ENCODE measurements at regions not wholly inside any gene's neighbourhood (a gene's known extent, or its start where the extent isn't known, plus 50 kb on each side); places are given as distances from the start of the nearest gene placed in this dataset.

DNA sequence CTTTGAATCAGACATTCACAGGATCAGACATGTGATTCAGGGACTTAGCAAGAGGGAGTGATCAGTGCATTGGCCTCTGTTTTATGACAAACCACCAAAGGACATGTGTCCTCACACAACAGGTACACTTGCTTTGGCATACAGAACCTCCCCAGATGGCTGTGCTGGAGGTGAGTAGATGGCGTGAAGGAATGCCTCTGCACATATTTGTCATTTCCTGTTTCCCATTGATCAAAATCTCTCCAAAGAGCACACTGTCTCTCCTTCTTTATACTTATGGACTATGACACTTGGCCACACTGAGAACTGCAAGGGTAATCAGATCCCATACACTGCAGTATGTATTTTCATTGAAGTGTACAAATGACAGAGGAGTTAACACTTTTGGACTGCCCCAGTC lies 927.6 kb downstream of the TSN start:
- Histone ChIP-seq H3K4me1 (ENCODE audit: control insufficient read depth in 2 of 2, insufficient read depth in 2 of 2, low read length in 2 of 2) (no peaks in the 10 kb centered on the region), H3K4me3 (ENCODE audit: low read length in 2 of 2) (no peak overlapping the region), H3K9me3 (ENCODE audit: control insufficient read depth in 2 of 2, insufficient read depth in 1 of 2, low read length in 1 of 2) (peaks cover 0 to 2% of the 10 kb centered on the region in 2 donors), H3K27ac (ENCODE audit: low read depth in 1 of 2, low read length in 1 of 2) (no peak overlapping the region), H3K36me3 (ENCODE audit: control insufficient read depth in 2 of 2, insufficient read depth in 2 of 2, low read length in 1 of 2) (no peaks in the 10 kb centered on the region), H3K27me3 (ENCODE audit: control insufficient read depth in 2 of 2, insufficient read depth in 1 of 2, low read length in 1 of 2) (no peaks in the 10 kb centered on the region)
- DNase-seq (ENCODE audit: low read depth in 6 of 9, low spot score in 9 of 9), result no peak
- 87% methylated on average over 1 of the region's 1 CpG for WGBS

DNA sequence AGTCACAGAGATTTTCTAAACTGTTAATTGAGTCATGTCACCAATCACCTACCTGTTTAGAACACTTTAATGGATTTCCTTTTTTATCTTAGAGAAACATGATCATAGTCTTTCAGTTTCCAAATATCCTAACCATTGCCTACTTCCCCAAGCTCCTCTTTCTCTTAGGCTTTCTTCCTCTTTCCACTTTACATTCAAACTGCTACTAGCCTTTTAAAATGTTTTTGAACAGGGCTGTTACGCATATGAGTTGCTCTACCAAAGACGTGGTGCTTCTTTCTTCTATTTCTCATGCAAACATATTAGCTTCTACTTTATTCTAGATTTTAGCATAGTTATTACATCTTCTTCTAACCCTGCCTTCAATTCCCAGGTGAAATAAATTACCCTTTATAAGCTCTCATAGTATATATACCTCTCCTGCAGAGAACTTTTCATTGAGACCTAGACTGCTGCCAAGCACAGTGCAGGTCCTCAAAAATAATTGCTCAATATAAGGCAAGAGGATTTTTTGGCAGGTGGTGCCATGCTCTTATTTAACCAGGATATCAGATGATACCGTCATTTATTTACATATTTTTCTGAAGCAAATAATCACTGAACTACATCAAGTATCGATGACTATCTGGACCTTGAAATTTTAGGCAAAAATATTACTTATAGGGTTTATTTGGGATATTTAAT lies 937.1 kb downstream of the TSN start:
- Histone ChIP-seq H3K9me3 (ENCODE audit: control insufficient read depth in 2 of 2, insufficient read depth in 1 of 2, low read length in 1 of 2) (no peaks in the 10 kb centered on the region), H3K27me3 (ENCODE audit: control insufficient read depth in 2 of 2, insufficient read depth in 1 of 2, low read length in 1 of 2) (no peaks in the 10 kb centered on the region), H3K4me3 (ENCODE audit: low read length in 2 of 2) (no peak overlapping the region), H3K36me3 (ENCODE audit: control insufficient read depth in 2 of 2, insufficient read depth in 2 of 2, low read length in 1 of 2) (no peaks in the 10 kb centered on the region), H3K27ac (ENCODE audit: low read depth in 1 of 2, low read length in 1 of 2) (no peak overlapping the region), H3K4me1 (ENCODE audit: control insufficient read depth in 2 of 2, insufficient read depth in 2 of 2, low read length in 2 of 2) (no peaks in the 10 kb centered on the region)
- DNase-seq (ENCODE audit: low read depth in 6 of 9, low spot score in 9 of 9), result no peak
- 96% methylated on average over 4 of the region's 4 CpGs for WGBS

GRCh38 chr2:122697415-122697814 lies 942.0 kb downstream of the TSN start:
- Histone ChIP-seq H3K4me3 (ENCODE audit: low read length in 2 of 2) (no peak overlapping the region), H3K27ac (ENCODE audit: low read depth in 1 of 2, low read length in 1 of 2) (no peak overlapping the region), H3K27me3 (ENCODE audit: control insufficient read depth in 2 of 2, insufficient read depth in 1 of 2, low read length in 1 of 2) (no peaks in the 10 kb centered on the region), H3K9me3 (ENCODE audit: control insufficient read depth in 2 of 2, insufficient read depth in 1 of 2, low read length in 1 of 2) (no peaks in the 10 kb centered on the region), H3K36me3 (ENCODE audit: control insufficient read depth in 2 of 2, insufficient read depth in 2 of 2, low read length in 1 of 2) (no peaks in the 10 kb centered on the region), H3K4me1 (ENCODE audit: control insufficient read depth in 2 of 2, insufficient read depth in 2 of 2, low read length in 2 of 2) (no peaks in the 10 kb centered on the region)
- no peak for DNase-seq (ENCODE audit: low read depth in 6 of 9, low spot score in 9 of 9)
- WGBS, result 90% methylated on average over 1 of the region's 1 CpG

- Histone ChIP-seq H3K9me3 (ENCODE audit: control insufficient read depth in 2 of 2, insufficient read depth in 1 of 2, low read length in 1 of 2) (no peaks in the 10 kb centered on the region), H3K4me3 (ENCODE audit: low read length in 2 of 2) (no peak overlapping the region), H3K27me3 (ENCODE audit: control insufficient read depth in 2 of 2, insufficient read depth in 1 of 2, low read length in 1 of 2) (no peaks in the 10 kb centered on the region), H3K36me3 (ENCODE audit: control insufficient read depth in 2 of 2, insufficient read depth in 2 of 2, low read length in 1 of 2) (no peaks in the 10 kb centered on the region), H3K4me1 (ENCODE audit: control insufficient read depth in 2 of 2, insufficient read depth in 2 of 2, low read length in 2 of 2) (no peaks in the 10 kb centered on the region), H3K27ac (ENCODE audit: low read depth in 1 of 2, low read length in 1 of 2) (no peak overlapping the region)
- no peak for DNase-seq (ENCODE audit: low read depth in 6 of 9, low spot score in 9 of 9)
- 93% methylated on average over 1 of the region's 1 CpG for WGBS
These were observed 948.2 kb downstream of the TSN start for GRCh38 chr2:122703676-122704075.

DNA sequence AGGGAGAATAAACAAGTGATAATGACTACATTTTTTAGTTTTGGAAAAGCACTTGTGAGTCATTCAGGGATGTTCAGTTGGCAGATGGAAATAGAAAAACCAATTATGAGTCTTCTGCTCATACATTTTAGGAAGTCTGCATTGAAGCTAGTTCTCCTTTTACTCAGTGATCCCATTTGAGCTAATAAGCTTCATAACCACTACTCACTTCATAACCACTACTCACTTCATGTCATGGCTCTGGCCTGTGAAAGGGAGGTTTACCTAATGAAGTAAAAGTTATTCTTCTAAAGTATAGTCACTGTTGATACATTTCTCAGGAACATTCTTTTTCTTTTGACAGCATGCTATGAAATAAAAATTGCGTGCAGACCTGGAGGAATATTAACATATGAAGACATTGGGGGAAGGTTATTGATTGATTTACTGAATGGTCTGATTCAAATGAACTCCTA lies 948.7 kb downstream of the TSN start:
- peak in 1 of 9 donors; percentile 2 for DNase-seq (ENCODE audit: low read depth in 6 of 9, low spot score in 9 of 9)
- no peaks in the 10 kb centered on the region for H3K4me1 ChIP-seq (ENCODE audit: control insufficient read depth in 2 of 2, insufficient read depth in 2 of 2, low read length in 2 of 2)
- no peaks in the 10 kb centered on the region for H3K27me3 ChIP-seq (ENCODE audit: control insufficient read depth in 2 of 2, insufficient read depth in 1 of 2, low read length in 1 of 2)
- WGBS, result 97% methylated on average over 1 of the region's 1 CpG
- H3K27ac ChIP-seq (ENCODE audit: low read depth in 1 of 2, low read length in 1 of 2), result no peak overlapping the region
- no peak overlapping the region for H3K4me3 ChIP-seq (ENCODE audit: low read length in 2 of 2)
- no peaks in the 10 kb centered on the region for H3K36me3 ChIP-seq (ENCODE audit: control insufficient read depth in 2 of 2, insufficient read depth in 2 of 2, low read length in 1 of 2)
- H3K9me3 ChIP-seq (ENCODE audit: control insufficient read depth in 2 of 2, insufficient read depth in 1 of 2, low read length in 1 of 2), result no peaks in the 10 kb centered on the region

DNA sequence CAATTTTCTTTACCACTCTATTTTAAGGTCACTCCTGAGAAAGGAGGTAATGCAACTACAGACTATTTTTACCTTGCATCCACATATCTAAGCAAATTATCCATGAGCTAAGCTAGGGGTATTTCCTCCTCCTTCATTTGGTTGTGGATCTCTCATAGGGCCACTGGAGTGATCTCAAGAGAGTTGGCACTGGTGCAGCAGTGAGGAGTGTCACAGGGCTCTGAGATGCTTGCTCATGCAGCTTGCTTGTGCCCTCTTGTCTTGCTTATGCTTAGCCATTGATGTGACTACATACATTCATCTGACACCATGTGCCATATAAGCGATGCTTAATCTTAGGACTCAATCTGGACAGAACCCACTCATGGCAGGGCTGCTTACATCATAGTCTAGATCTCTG lies 950.3 kb downstream of the TSN start:
- 100% methylated on average over 1 of the region's 1 CpG for WGBS
- no peak for DNase-seq (ENCODE audit: low read depth in 6 of 9, low spot score in 9 of 9)

GRCh38 chr2:122706757-122707223 lies 951.3 kb downstream of the TSN start:
- H3K36me3 ChIP-seq (ENCODE audit: control insufficient read depth in 2 of 2, insufficient read depth in 2 of 2, low read length in 1 of 2), result no peaks in the 10 kb centered on the region
- H3K9me3 ChIP-seq (ENCODE audit: control insufficient read depth in 2 of 2, insufficient read depth in 1 of 2, low read length in 1 of 2), result peaks cover 0 to 4% of the 10 kb centered on the region in 2 donors
- H3K4me1 ChIP-seq (ENCODE audit: control insufficient read depth in 2 of 2, insufficient read depth in 2 of 2, low read length in 2 of 2), result no peaks in the 10 kb centered on the region
- H3K4me3 ChIP-seq (ENCODE audit: low read length in 2 of 2), result no peak overlapping the region
- 90% methylated on average over 3 of the region's 3 CpGs for WGBS
- no peaks in the 10 kb centered on the region for H3K27me3 ChIP-seq (ENCODE audit: control insufficient read depth in 2 of 2, insufficient read depth in 1 of 2, low read length in 1 of 2)
- H3K27ac ChIP-seq (ENCODE audit: low read depth in 1 of 2, low read length in 1 of 2), result no peak overlapping the region
- DNase-seq (ENCODE audit: low read depth in 6 of 9, low spot score in 9 of 9), result no peak

More for the DNA sequence above, 950.3 kb downstream of the TSN start:
- Histone ChIP-seq H3K9me3 (ENCODE audit: control insufficient read depth in 2 of 2, insufficient read depth in 1 of 2, low read length in 1 of 2) (no peaks in the 10 kb centered on the region), H3K36me3 (ENCODE audit: control insufficient read depth in 2 of 2, insufficient read depth in 2 of 2, low read length in 1 of 2) (no peaks in the 10 kb centered on the region), H3K27me3 (ENCODE audit: control insufficient read depth in 2 of 2, insufficient read depth in 1 of 2, low read length in 1 of 2) (no peaks in the 10 kb centered on the region), H3K4me3 (ENCODE audit: low read length in 2 of 2) (no peak overlapping the region), H3K27ac (ENCODE audit: low read depth in 1 of 2, low read length in 1 of 2) (no peak overlapping the region), H3K4me1 (ENCODE audit: control insufficient read depth in 2 of 2, insufficient read depth in 2 of 2, low read length in 2 of 2) (no peaks in the 10 kb centered on the region)

DNA sequence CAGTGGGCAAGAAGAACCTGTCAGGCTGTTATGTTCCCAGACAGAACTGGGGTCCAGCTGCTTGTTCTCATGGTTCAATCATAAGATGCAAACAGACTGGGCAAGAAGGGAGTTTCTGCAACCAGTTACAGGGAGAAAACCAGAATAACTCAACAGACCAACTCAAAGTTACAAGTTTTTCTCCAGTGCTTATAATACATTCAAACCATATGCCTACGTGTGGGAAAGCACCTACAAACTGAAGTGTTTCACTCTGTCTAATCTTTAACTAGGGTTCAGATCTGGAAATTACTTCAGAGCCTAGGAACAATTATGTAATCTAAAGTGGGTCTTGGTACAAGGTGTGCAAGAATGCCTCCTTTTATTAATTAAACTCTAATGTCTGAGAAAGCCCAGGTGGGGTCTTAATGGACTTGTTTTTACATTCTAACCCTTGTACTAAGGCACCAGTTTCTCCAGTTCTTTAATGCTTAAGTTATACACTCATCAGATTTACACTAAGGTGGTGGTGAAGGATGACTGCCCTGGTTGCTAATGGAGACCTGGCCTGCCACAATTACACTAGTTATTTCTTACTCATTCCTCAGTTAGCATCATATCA lies 951.9 kb downstream of the TSN start:
- no peak overlapping the region for H3K27ac ChIP-seq (ENCODE audit: low read depth in 1 of 2, low read length in 1 of 2)
- peaks cover 0 to 4% of the 10 kb centered on the region in 2 donors for H3K9me3 ChIP-seq (ENCODE audit: control insufficient read depth in 2 of 2, insufficient read depth in 1 of 2, low read length in 1 of 2)
- H3K4me3 ChIP-seq (ENCODE audit: low read length in 2 of 2), result no peak overlapping the region
- H3K36me3 ChIP-seq (ENCODE audit: control insufficient read depth in 2 of 2, insufficient read depth in 2 of 2, low read length in 1 of 2), result no peaks in the 10 kb centered on the region
- WGBS, result 93% methylated on average over 1 of the region's 1 CpG
- H3K27me3 ChIP-seq (ENCODE audit: control insufficient read depth in 2 of 2, insufficient read depth in 1 of 2, low read length in 1 of 2), result no peaks in the 10 kb centered on the region
- no peak for DNase-seq (ENCODE audit: low read depth in 6 of 9, low spot score in 9 of 9)
- H3K4me1 ChIP-seq (ENCODE audit: control insufficient read depth in 2 of 2, insufficient read depth in 2 of 2, low read length in 2 of 2), result no peaks in the 10 kb centered on the region

DNA sequence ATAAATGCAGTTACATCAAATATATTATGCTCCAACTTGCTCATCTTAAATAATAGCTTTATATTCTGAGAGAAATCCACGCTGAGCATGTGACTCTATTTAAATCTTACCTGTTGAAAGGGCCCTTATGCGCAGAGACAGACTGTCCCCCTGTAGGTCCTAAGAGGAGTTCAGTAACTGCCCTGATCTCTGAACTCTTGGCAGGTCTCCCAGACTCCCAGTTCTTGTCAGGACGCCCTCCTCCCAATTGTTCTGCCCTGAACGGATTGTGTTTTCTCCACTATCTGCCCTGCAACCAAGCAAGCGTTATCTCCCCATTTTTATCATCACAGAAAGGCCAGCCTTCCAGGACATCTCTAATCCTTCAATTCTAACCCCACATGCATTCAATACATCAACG lies 954.6 kb downstream of the TSN start:
- Histone ChIP-seq H3K4me3 (ENCODE audit: low read length in 2 of 2) (no peak overlapping the region), H3K9me3 (ENCODE audit: control insufficient read depth in 2 of 2, insufficient read depth in 1 of 2, low read length in 1 of 2) (peaks cover 0 to 4% of the 10 kb centered on the region in 2 donors), H3K4me1 (ENCODE audit: control insufficient read depth in 2 of 2, insufficient read depth in 2 of 2, low read length in 2 of 2) (no peaks in the 10 kb centered on the region), H3K36me3 (ENCODE audit: control insufficient read depth in 2 of 2, insufficient read depth in 2 of 2, low read length in 1 of 2) (no peaks in the 10 kb centered on the region), H3K27ac (ENCODE audit: low read depth in 1 of 2, low read length in 1 of 2) (no peak overlapping the region), H3K27me3 (ENCODE audit: control insufficient read depth in 2 of 2, insufficient read depth in 1 of 2, low read length in 1 of 2) (no peaks in the 10 kb centered on the region)
- WGBS, result 92% methylated on average over 6 of the region's 6 CpGs
- DNase-seq (ENCODE audit: low read depth in 6 of 9, low spot score in 9 of 9), result no peak
